ENCODE measurements at regions not wholly inside any gene's neighbourhood (a gene's known extent, or its start where the extent isn't known, plus 50 kb on each side); places are given as distances from the start of the nearest gene placed in this dataset.

GRCh38 chr2:41968182-41968578 is 79.6 kb upstream of the PKDCC start:
- WGBS, 5 donors, result 58 to 85% (median 72%) methylated on average over 2 of the region's 2 CpGs
- Histone ChIP-seq H3K4me3 (no peak overlapping the region), H3K36me3 (no peaks in the 10 kb centered on the region), H3K9me3 (no peaks in the 10 kb centered on the region), H3K27ac (peak overlapping the region in 3 of 8 donors; percentile 58 to 65 (median 63)), H3K27me3 (replicated peaks in 1 of 7) (no peaks in the 10 kb centered on the region), H3K4me1 (peaks cover 0 to 34% (median 8%) of the 10 kb centered on the region in 6 donors)
- no peak for TF ChIP-seq POLR2AphosphoS5 (IDR thresholded peaks at IDR 0.05)
- TF ChIP-seq CTCF (IDR thresholded peaks at IDR 0.05 in 8 of 11, conservative IDR thresholded peaks at IDR 0.05 in 3 of 11), result no peak
- TF ChIP-seq POLR2A (IDR thresholded peaks at IDR 0.05), result no peak
- no peak for DNase-seq
- intact Hi-C loops (cut with DNase I; ENCODE audit: low total_unique reads), result no loop called here

- no peaks in the 10 kb centered on the region for H3K36me3 ChIP-seq
- no peaks in the 10 kb centered on the region for H3K27me3 ChIP-seq (replicated peaks in 1 of 7)
- no peak overlapping the region for H3K27ac ChIP-seq
- no peak overlapping the region for H3K4me3 ChIP-seq
- intact Hi-C loops (cut with DNase I; ENCODE audit: low total_unique reads), result no loop called here
- H3K9me3 ChIP-seq, result no peaks in the 10 kb centered on the region
- no peak for TF ChIP-seq CTCF (IDR thresholded peaks at IDR 0.05 in 8 of 11, conservative IDR thresholded peaks at IDR 0.05 in 3 of 11)
- no peak for TF ChIP-seq POLR2AphosphoS5 (IDR thresholded peaks at IDR 0.05)
- TF ChIP-seq POLR2A (IDR thresholded peaks at IDR 0.05), result no peak
- DNase-seq, result no peak
- peaks cover 0 to 15% (median 6%) of the 10 kb centered on the region in 6 donors for H3K4me1 ChIP-seq
- 72 to 87% (median 81%) methylated on average over 8 of the region's 8 CpGs for WGBS, 5 donors
Measured at GRCh38 chr2:41970988-41971660, 76.7 kb upstream of the PKDCC start.

GRCh38 chr2:41972179-41972578 is 75.6 kb upstream of the PKDCC start:
- 93 to 98% (median 95%) methylated on average over 2 of the region's 2 CpGs for WGBS, 5 donors
- no peak for DNase-seq
- intact Hi-C loops (cut with DNase I; ENCODE audit: low total_unique reads), result no loop called here
- Histone ChIP-seq H3K27ac (no peak overlapping the region), H3K36me3 (no peaks in the 10 kb centered on the region), H3K4me1 (peaks cover 0 to 9% (median 2%) of the 10 kb centered on the region in 6 donors), H3K4me3 (no peak overlapping the region), H3K27me3 (replicated peaks in 1 of 7) (no peaks in the 10 kb centered on the region), H3K9me3 (no peaks in the 10 kb centered on the region)
- TF ChIP-seq CTCF (IDR thresholded peaks at IDR 0.05 in 8 of 11, conservative IDR thresholded peaks at IDR 0.05 in 3 of 11) (no peak), POLR2AphosphoS5 (IDR thresholded peaks at IDR 0.05) (no peak), POLR2A (IDR thresholded peaks at IDR 0.05) (no peak)

GRCh38 chr2:41972819-41973218 is 75.0 kb upstream of the PKDCC start:
- Histone ChIP-seq H3K4me3 (no peak overlapping the region), H3K27ac (no peak overlapping the region), H3K36me3 (no peaks in the 10 kb centered on the region), H3K9me3 (no peaks in the 10 kb centered on the region), H3K4me1 (peaks cover 0 to 5% (median 0%) of the 10 kb centered on the region in 6 donors), H3K27me3 (replicated peaks in 1 of 7) (no peaks in the 10 kb centered on the region)
- WGBS, 5 donors, result 64 to 75% (median 69%) methylated on average over 8 of the region's 8 CpGs
- DNase-seq, result no peak
- no peak for TF ChIP-seq CTCF (IDR thresholded peaks at IDR 0.05 in 8 of 11, conservative IDR thresholded peaks at IDR 0.05 in 3 of 11)
- TF ChIP-seq POLR2AphosphoS5 (IDR thresholded peaks at IDR 0.05), result no peak
- no peak for TF ChIP-seq POLR2A (IDR thresholded peaks at IDR 0.05)
- intact Hi-C loops (cut with DNase I; ENCODE audit: low total_unique reads), result no loop called here
